NCI-H1105 treated with DMSO at 0.1 percent for 48 hours (cell line): ENCODE measurements at regions not wholly inside any gene's neighbourhood (a gene's known extent, or its start where the extent isn't known, plus 50 kb on each side); places are given as distances from the start of the nearest gene placed in this dataset.
A peak's percentile ranks its signal among the peaks of the same experiment; 100 is the strongest.
"Not testable (repeated sequence)": the region's sequence is repeated elsewhere in the genome, so short reads cannot be mapped to it uniquely, and the experiment has no call there.

Experiments
- DNase-seq: peaks from one replicate; lab custom pipeline; 2025; lab: John Stamatoyannopoulos, UW

GRCh38 chr3:161914703-161915417 lies 418.3 kb downstream of the OTOL1 start:
- DNase-seq, result peak; percentile 79

GRCh38 chr3:161915418-161915750 lies 418.8 kb downstream of the OTOL1 start:
- DNase-seq, result peak; percentile 49

GRCh38 chr3:161920196-161920595 lies 423.6 kb downstream of the OTOL1 start:
- no peak for DNase-seq

- DNase-seq, result no peak
These were observed 429.2 kb downstream of the OTOL1 start for GRCh38 chr3:161925749-161926360.

- DNase-seq, result no peak
These were observed 430.5 kb downstream of the OTOL1 start for GRCh38 chr3:161927131-161927530.

- DNase-seq, result no peak
These were observed 443.5 kb downstream of the OTOL1 start for GRCh38 chr3:161939918-161940620.

- no peak for DNase-seq
These were observed 444.0 kb downstream of the OTOL1 start for GRCh38 chr3:161940621-161940965.

- no peak for DNase-seq
These were observed 445.3 kb downstream of the OTOL1 start for GRCh38 chr3:161941891-161942290.

GRCh38 chr3:161943801-161944345 lies 447.3 kb downstream of the OTOL1 start:
- DNase-seq, result not testable (repeated sequence)

GRCh38 chr3:161946443-161946960 lies 449.9 kb downstream of the OTOL1 start:
- DNase-seq, result no peak

- DNase-seq, result no peak
These were observed 453.8 kb downstream of the OTOL1 start for GRCh38 chr3:161950318-161950868.

- DNase-seq, result no peak
These were observed 460.9 kb downstream of the OTOL1 start for GRCh38 chr3:161957467-161957866.

- no peak for DNase-seq
These were observed 468.2 kb downstream of the OTOL1 start for GRCh38 chr3:161964857-161965256.

GRCh38 chr3:161969867-161970266 lies 473.3 kb downstream of the OTOL1 start:
- no peak for DNase-seq

- DNase-seq, result no peak
These were observed 478.6 kb downstream of the OTOL1 start for GRCh38 chr3:161975201-161975600.

- no peak for DNase-seq
These were observed 480.5 kb downstream of the OTOL1 start for GRCh38 chr3:161977063-161977462.

GRCh38 chr3:161977850-161978249 lies 481.2 kb downstream of the OTOL1 start:
- no peak for DNase-seq

- DNase-seq, result no peak
These were observed 491.3 kb downstream of the OTOL1 start for GRCh38 chr3:161987933-161988332.

GRCh38 chr3:161989012-161989411 lies 492.4 kb downstream of the OTOL1 start:
- DNase-seq, result no peak

- no peak for DNase-seq
These were observed 493.4 kb downstream of the OTOL1 start for GRCh38 chr3:161990036-161990435.

- no peak for DNase-seq
These were observed 495.4 kb downstream of the OTOL1 start for GRCh38 chr3:161991901-161992540.

- no peak for DNase-seq
These were observed 503.2 kb downstream of the OTOL1 start for GRCh38 chr3:161999846-162000245.
